IMR-90 (cell line): ENCODE measurements at regions not wholly inside any gene's neighbourhood (a gene's known extent, or its start where the extent isn't known, plus 50 kb on each side); places are given as distances from the start of the nearest gene placed in this dataset.

Source experiments
- CTCF ChIP-seq: conservative IDR thresholded peaks from 2 replicates; pipeline ENCODE4 v1.5.1; 2012; ENCODE audit warnings: mild to moderate bottlenecking, low read depth, low read length, improper control_type of control experiment
- POLR2A ChIP-seq: IDR thresholded peaks from 2 replicates; pipeline ENCODE4 v1.6.1; 2012; ENCODE audit warnings: mild to moderate bottlenecking, low read depth, low read length

- TF ChIP-seq CTCF (no peak), POLR2A (no peak)
These were observed 369.6 kb upstream of the AZI2 start for GRCh38 chr3:28718074-28718849.
